ACC112 (cell line): ENCODE measurements at regions not wholly inside any gene's neighbourhood (a gene's known extent, or its start where the extent isn't known, plus 50 kb on each side); places are given as distances from the start of the nearest gene placed in this dataset.

ENCODE experiments used
- H2AFZ ChIP-seq: fragments of 200-600 bp; sonication (generic); one replicate; pipeline ENCODE4 v1.6.0; 2017; ENCODE audit warnings: antibody characterized with exemption, low read length; ENCODE audit not compliant: unreplicated experiment
- H3K27ac ChIP-seq: fragments of 200-600 bp; sonication (generic); 2 replicates; pipeline ENCODE4 v1.5.1; 2014; ENCODE audit warnings: low read depth, mild to moderate bottlenecking, antibody characterized with exemption, low read length, moderate library complexity
- H3K27me3 ChIP-seq: fragments of 200-600 bp; sonication (generic); 2 replicates; pipeline ENCODE4 v1.6.1; 2014; ENCODE audit warnings: mild to moderate bottlenecking, antibody characterized with exemption, low read length, moderate library complexity, mixed read lengths; ENCODE audit not compliant: insufficient read depth
- H3K36me3 ChIP-seq: fragments of 200-600 bp; sonication (generic); 2 replicates; pipeline ENCODE4 v1.6.1; 2016; ENCODE audit warnings: mild to moderate bottlenecking, antibody characterized with exemption, low read length, moderate library complexity, mixed read lengths; ENCODE audit not compliant: insufficient read depth
- H3K4me1 ChIP-seq: fragments of 200-600 bp; sonication (generic); one replicate; pipeline ENCODE4 v1.6.1; 2016; ENCODE audit warnings: low read length, mixed read lengths; ENCODE audit not compliant: insufficient read depth, unreplicated experiment, control insufficient read depth
- H3K4me3 ChIP-seq: fragments of 200-600 bp; sonication (generic); 2 replicates; pipeline ENCODE4 v1.5.1; 2014; ENCODE audit warnings: mild to moderate bottlenecking, low read depth, low read length
- H3K79me2 ChIP-seq: fragments of 200-600 bp; sonication (generic); one replicate; pipeline ENCODE4 v1.6.0; 2016; ENCODE audit warnings: low read length; ENCODE audit not compliant: control insufficient read depth, unreplicated experiment, insufficient read depth

DNA sequence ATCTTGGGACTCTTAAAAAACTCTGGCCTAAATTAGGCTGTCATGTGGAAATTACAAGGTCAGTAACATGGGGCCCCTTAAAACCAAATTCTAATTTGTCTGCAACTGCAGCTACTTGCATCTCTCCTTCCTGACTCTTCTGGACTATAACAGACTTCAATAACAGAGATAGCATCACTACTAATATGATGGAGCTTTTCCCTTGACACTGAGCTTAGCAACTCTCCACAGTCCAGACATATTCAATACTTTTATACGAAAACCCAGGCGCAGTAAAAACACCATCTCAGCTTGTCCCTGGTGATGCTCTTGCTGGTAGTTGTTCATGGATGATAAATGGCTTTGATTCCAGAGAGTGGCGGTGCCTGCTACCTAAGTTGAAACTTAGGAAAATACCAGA, 850.4 kb downstream of the STIM2 start:
- Histone ChIP-seq H3K36me3 (no peaks in the 10 kb centered on the region), H3K27me3 (no peaks in the 10 kb centered on the region), H2AFZ (no peak overlapping the region), H3K79me2 (no peaks in the 10 kb centered on the region), H3K4me1 (no peaks in the 10 kb centered on the region), H3K27ac (no peak overlapping the region), H3K4me3 (no peak overlapping the region)

- 0 out of 2 replicates have a peak overlapping the region, but pooled peaks have one; percentile 2 for H3K4me3 ChIP-seq
- no peaks in the 10 kb centered on the region for H3K27me3 ChIP-seq
- no peaks in the 10 kb centered on the region for H3K4me1 ChIP-seq
- H3K79me2 ChIP-seq, result no peaks in the 10 kb centered on the region
- H3K27ac ChIP-seq, result no peak overlapping the region
- H3K36me3 ChIP-seq, result no peaks in the 10 kb centered on the region
- H2AFZ ChIP-seq, result no peak overlapping the region
Measured at GRCh38 chr4:27714073-27714472, 853.4 kb downstream of the STIM2 start.

- Histone ChIP-seq H2AFZ (no peak overlapping the region), H3K27ac (no peak overlapping the region), H3K4me1 (no peaks in the 10 kb centered on the region), H3K27me3 (no peaks in the 10 kb centered on the region), H3K36me3 (no peaks in the 10 kb centered on the region), H3K4me3 (no peak overlapping the region), H3K79me2 (no peaks in the 10 kb centered on the region)
Measured at GRCh38 chr4:27716693-27717430, 856.2 kb downstream of the STIM2 start.

GRCh38 chr4:27717431-27717755, 856.8 kb downstream of the STIM2 start:
- H3K27ac ChIP-seq, result no peak overlapping the region
- no peaks in the 10 kb centered on the region for H3K27me3 ChIP-seq
- no peak overlapping the region for H3K4me3 ChIP-seq
- H3K4me1 ChIP-seq, result no peaks in the 10 kb centered on the region
- H2AFZ ChIP-seq, result no peak overlapping the region
- no peaks in the 10 kb centered on the region for H3K36me3 ChIP-seq
- H3K79me2 ChIP-seq, result no peaks in the 10 kb centered on the region

- H3K27ac ChIP-seq, result no peak overlapping the region
- no peaks in the 10 kb centered on the region for H3K36me3 ChIP-seq
- no peaks in the 10 kb centered on the region for H3K79me2 ChIP-seq
- H2AFZ ChIP-seq, result no peak overlapping the region
- no peaks in the 10 kb centered on the region for H3K4me1 ChIP-seq
- no peaks in the 10 kb centered on the region for H3K27me3 ChIP-seq
- no peak overlapping the region for H3K4me3 ChIP-seq
Measured at GRCh38 chr4:27720010-27720766, 859.5 kb downstream of the STIM2 start.

- Histone ChIP-seq H3K4me1 (no peaks in the 10 kb centered on the region), H3K27me3 (no peaks in the 10 kb centered on the region), H3K36me3 (no peaks in the 10 kb centered on the region), H3K79me2 (no peaks in the 10 kb centered on the region), H2AFZ (no peak overlapping the region), H3K4me3 (no peak overlapping the region), H3K27ac (no peak overlapping the region)
Measured at GRCh38 chr4:27721193-27721592, 860.6 kb downstream of the STIM2 start.

GRCh38 chr4:27728892-27729291, 868.3 kb downstream of the STIM2 start:
- no peak overlapping the region for H3K27ac ChIP-seq
- no peaks in the 10 kb centered on the region for H3K79me2 ChIP-seq
- H3K4me1 ChIP-seq, result no peaks in the 10 kb centered on the region
- H3K36me3 ChIP-seq, result no peaks in the 10 kb centered on the region
- no peaks in the 10 kb centered on the region for H3K27me3 ChIP-seq
- 0 out of 2 replicates have a peak overlapping the region, but pooled peaks have one; percentile 47 for H3K4me3 ChIP-seq
- peak overlapping the region; percentile 60 for H2AFZ ChIP-seq

DNA sequence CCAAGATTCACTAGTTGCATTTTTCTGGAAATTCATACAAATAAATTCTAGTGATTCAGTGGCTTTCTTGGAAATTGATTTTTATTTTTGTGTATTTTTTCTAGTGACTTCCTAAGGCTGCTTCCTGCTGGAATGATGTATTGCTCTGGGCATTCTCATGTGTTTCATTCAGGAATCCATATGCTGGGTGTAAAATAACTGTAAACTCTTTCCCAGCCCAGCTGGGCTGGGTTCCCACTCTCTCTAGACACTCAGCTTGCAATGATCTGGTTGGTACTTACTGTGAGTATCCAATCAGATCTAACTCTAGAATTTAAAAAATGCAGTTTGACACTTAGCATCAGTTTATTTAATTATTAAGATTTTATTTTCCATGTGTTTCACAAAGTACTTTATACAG, 882.2 kb downstream of the STIM2 start:
- Histone ChIP-seq H3K4me3 (no peak overlapping the region), H3K79me2 (no peaks in the 10 kb centered on the region), H3K27me3 (no peaks in the 10 kb centered on the region), H3K4me1 (no peaks in the 10 kb centered on the region), H3K27ac (no peak overlapping the region), H3K36me3 (no peaks in the 10 kb centered on the region), H2AFZ (no peak overlapping the region)

DNA sequence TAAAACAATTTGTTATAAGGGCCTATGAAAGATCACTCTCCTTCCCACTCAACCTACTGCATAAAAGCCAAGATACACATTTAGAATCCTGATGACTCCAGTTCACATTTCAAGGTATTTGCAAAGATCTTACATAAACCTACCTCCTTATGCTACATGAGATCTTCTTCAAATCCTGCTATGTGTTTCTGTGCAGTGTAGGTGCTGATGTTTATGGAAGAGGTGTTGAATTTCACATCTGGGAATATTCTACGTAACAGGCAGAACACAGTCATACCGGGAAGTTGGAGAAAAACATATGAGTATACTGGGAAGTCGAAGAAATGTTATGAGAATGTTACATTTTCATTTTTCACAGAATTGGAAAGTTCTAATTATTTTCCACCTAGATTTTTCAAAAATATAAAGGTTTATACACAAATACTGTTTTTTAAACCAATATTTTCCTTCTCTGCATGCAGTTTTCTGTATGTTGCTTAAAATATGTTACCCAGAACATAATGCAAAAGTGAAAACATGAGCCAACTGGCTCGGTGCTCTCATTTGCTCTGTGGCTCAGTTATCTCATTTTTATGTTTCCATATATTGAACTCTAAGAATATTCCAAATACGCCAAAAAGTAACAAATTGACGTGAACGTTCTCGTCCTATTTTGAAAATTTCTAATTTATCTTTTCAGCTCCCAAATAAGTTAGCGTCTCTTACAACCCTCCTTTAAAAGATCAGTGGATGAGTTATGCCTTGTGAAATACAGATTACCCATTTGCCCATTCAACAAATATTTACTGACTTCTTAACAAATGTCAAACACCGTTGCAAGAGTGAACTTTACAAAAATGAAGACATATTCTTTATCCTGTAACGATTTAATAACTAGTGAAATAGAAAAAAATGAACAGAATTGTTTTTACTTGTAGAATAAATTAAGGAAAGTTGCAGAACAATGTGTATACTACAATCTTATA, 899.3 kb downstream of the STIM2 start:
- peaks cover 10% of the 10 kb centered on the region for H3K4me1 ChIP-seq
- H3K4me3 ChIP-seq, result peak overlapping the region; percentile 73
- no peaks in the 10 kb centered on the region for H3K79me2 ChIP-seq
- H3K36me3 ChIP-seq, result no peaks in the 10 kb centered on the region
- H3K27ac ChIP-seq, result no peak overlapping the region
- H2AFZ ChIP-seq, result peak overlapping the region; percentile 45
- no peaks in the 10 kb centered on the region for H3K27me3 ChIP-seq

DNA sequence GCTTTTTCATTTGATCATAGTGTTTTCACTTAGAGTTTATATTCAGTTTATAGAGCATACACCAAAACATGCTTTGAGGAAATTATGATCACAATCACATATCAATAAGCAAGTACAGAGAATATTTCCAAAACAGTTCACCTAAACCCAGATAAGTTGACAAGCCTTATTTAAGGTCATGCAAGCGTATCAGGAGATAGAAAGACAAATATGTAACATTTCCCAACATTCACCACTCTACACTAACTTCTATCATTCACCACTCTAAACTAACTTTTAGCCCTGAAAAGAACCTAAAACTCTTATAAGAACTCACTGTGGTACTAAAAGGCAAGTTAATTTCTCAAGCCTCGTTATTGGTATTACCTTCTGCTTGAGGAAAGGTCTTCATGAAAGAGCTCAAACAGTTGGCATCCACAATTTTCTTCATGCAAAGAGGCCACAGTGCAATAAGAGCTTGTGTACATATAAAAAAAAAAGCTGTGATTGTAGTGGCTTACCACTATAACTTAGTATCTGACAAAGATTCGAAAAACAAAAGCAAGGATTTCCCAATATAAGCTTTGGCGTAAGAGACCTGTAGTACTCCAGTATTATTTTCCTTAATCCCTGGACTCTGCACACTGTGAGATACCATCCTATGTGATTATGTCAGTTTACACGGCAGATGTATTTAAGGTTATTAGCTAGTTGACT, 903.3 kb downstream of the STIM2 start:
- Histone ChIP-seq H2AFZ (peak overlapping the region; percentile 64), H3K27ac (no peak overlapping the region), H3K79me2 (no peaks in the 10 kb centered on the region), H3K4me3 (peak overlapping the region; percentile 53), H3K4me1 (peaks cover 11% of the 10 kb centered on the region), H3K36me3 (no peaks in the 10 kb centered on the region), H3K27me3 (no peaks in the 10 kb centered on the region)
